ENCODE measurements at regions not wholly inside any gene's neighbourhood (a gene's known extent, or its start where the extent isn't known, plus 50 kb on each side); places are given as distances from the start of the nearest gene placed in this dataset.

DNA sequence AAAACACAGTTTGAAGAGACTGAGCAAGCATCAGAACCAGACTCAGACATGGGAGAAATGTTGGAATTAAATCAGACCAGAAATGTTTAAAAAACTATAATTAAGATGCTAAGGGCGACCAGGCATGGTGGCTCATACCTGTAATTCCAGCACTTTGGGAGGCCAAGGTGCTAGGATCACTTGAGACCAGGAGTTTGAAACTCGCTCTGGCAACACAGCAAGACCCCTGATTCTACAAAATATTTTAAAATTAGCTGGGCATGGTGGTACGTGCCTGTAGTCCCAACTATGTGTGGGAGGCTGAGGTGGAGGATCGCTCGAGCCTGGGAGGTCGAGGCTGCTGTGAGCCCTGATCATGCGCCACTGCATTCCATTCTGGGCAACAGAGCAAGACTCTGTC lies 160.3 kb downstream of the COPRS start:
- intact Hi-C loops (cut with micrococcal nuclease; ENCODE audit: unreplicated experiment): no loop called here
- TF ChIP-seq, protein P1, sequence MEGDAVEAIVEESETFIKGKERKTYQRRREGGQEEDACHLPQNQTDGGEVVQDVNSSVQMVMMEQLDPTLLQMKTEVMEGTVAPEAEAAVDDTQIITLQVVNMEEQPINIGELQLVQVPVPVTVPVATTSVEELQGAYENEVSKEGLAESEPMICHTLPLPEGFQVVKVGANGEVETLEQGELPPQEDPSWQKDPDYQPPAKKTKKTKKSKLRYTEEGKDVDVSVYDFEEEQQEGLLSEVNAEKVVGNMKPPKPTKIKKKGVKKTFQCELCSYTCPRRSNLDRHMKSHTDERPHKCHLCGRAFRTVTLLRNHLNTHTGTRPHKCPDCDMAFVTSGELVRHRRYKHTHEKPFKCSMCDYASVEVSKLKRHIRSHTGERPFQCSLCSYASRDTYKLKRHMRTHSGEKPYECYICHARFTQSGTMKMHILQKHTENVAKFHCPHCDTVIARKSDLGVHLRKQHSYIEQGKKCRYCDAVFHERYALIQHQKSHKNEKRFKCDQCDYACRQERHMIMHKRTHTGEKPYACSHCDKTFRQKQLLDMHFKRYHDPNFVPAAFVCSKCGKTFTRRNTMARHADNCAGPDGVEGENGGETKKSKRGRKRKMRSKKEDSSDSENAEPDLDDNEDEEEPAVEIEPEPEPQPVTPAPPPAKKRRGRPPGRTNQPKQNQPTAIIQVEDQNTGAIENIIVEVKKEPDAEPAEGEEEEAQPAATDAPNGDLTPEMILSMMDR (conservative IDR thresholded peaks at IDR 0.05; ENCODE audit: low read length): no peak
- TF ChIP-seq EZH2phosphoT487 (IDR thresholded peaks at IDR 0.05; ENCODE audit: borderline replicate concordance, low read depth, low read length): no peak
- CTCF ChIA-PET (ENCODE audit: unreplicated experiment): no interaction called here
- H3K27ac ChIP-seq (ENCODE audit: low read depth, low read length, poor library complexity, severe bottlenecking): no peak overlapping the region
- H3K36me3 ChIP-seq (ENCODE audit: insufficient read depth, low read length): no peaks in the 10 kb centered on the region
- no peaks in the 10 kb centered on the region for H3K4me1 ChIP-seq (ENCODE audit: insufficient read depth, low read length, poor library complexity, severe bottlenecking)
- no peak overlapping the region for H3K4me3 ChIP-seq (ENCODE audit: low read depth, low read length, poor library complexity, severe bottlenecking)
- no peak overlapping the region for H2AFZ ChIP-seq (ENCODE audit: low read length)
- POLR2A ChIA-PET: interaction anchor here (0.6 kb wide), 1 partner anchor 10 kb away, joined by 3 read pairs; no protein-coding TSS in a partner anchor
- no peak for DNase-seq (ENCODE audit: low spot score)
- no peak overlapping the region for H3K4me2 ChIP-seq (ENCODE audit: low read length)
- no peaks in the 10 kb centered on the region for H3K9me2 ChIP-seq (ENCODE audit: insufficient read depth, low read length)
- BruUV-seq (replicated peaks): no TSS peak
- no peaks in the 10 kb centered on the region for H3K9me3 ChIP-seq (ENCODE audit: low read length)
- H3K79me2 ChIP-seq (ENCODE audit: insufficient read depth, low read depth, low read length): no peaks in the 10 kb centered on the region
- H4K20me1 ChIP-seq (ENCODE audit: insufficient read depth, low read length): no peaks in the 10 kb centered on the region

DNA sequence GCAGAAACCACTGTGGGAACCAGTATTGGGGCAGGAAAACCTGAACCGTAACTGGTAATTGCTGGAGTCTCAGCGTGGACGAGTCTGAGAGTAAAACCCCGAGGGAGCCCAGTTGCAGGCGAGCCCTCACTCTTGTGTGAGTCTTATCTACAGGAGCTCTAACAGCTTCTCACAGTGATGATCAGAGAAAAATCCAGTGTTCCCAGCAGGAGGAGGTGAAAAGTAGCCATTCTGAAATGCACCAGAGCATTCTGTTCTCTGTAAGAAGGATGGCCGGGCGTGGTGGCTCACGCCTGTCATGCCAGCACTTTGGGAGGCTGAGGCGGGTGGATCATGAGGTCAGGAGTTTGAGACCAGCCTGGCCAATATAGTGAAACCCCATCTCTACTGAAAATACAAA lies 161.2 kb downstream of the COPRS start:
- intact Hi-C loops (cut with micrococcal nuclease; ENCODE audit: unreplicated experiment): no loop called here
- no peak for DNase-seq (ENCODE audit: low spot score)
- BruUV-seq (replicated peaks): no TSS peak

DNA sequence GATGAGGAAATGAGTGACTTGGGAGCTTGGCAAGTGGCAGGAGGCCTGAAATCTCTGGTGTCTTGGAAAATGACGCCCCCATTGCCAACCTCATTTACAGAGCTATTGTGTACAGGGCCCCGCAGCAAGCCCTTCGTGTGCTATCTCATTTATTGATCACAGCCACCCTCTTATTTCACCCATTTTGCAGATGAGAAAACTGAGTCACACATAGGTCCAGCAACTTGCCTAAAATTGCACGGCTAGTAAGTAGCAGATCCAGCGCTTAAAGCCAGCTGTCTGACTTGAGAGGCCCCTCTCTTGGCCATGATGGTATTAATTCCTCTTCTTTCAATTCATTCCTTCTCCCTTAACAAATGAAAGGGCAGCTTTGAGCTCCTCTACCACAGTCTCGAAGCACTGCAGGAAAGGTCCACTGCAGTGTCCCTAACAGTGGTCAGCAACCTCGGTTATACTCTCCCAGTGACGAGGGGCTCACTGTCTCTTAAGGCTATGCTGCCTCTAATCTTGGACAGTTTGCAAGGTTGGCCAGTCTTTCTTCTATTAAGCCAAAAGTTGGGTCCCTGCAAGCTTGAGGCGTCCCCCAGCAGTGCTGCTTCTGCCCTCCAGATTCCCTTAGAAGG lies 162.2 kb downstream of the COPRS start:
- Histone ChIP-seq H2AFZ (ENCODE audit: low read length) (no peak overlapping the region), H4K20me1 (ENCODE audit: insufficient read depth, low read length) (no peaks in the 10 kb centered on the region), H3K27ac (ENCODE audit: low read depth, low read length, poor library complexity, severe bottlenecking) (no peak overlapping the region), H3K9me2 (ENCODE audit: insufficient read depth, low read length) (no peaks in the 10 kb centered on the region), H3K4me3 (ENCODE audit: low read depth, low read length, poor library complexity, severe bottlenecking) (no peak overlapping the region), H3K4me1 (ENCODE audit: insufficient read depth, low read length, poor library complexity, severe bottlenecking) (no peaks in the 10 kb centered on the region), H3K79me2 (ENCODE audit: insufficient read depth, low read depth, low read length) (no peaks in the 10 kb centered on the region), H3K36me3 (ENCODE audit: insufficient read depth, low read length) (no peaks in the 10 kb centered on the region), H3K9me3 (ENCODE audit: low read length) (no peaks in the 10 kb centered on the region), H3K4me2 (ENCODE audit: low read length) (no peak overlapping the region)
- BruUV-seq (replicated peaks): no TSS peak
- intact Hi-C loops (cut with micrococcal nuclease; ENCODE audit: unreplicated experiment): no loop called here
- POLR2A ChIA-PET: interaction anchor here (0.5 to 0.6 kb wide), 2 partner anchors 108 to 1116 kb away, joined by 3 read pairs; no protein-coding TSS in a partner anchor
- no peak for DNase-seq (ENCODE audit: low spot score)
- TF ChIP-seq EZH2phosphoT487 (IDR thresholded peaks at IDR 0.05; ENCODE audit: borderline replicate concordance, low read depth, low read length): no peak
- TF ChIP-seq, protein P1 (conservative IDR thresholded peaks at IDR 0.05; ENCODE audit: low read length): no peak
- CTCF ChIA-PET (ENCODE audit: unreplicated experiment): no interaction called here

More for the DNA sequence above, 161.2 kb downstream of the COPRS start:
- no peak overlapping the region for H3K4me3 ChIP-seq (ENCODE audit: low read depth, low read length, poor library complexity, severe bottlenecking)
- no peaks in the 10 kb centered on the region for H3K36me3 ChIP-seq (ENCODE audit: insufficient read depth, low read length)
- no peak overlapping the region for H3K4me2 ChIP-seq (ENCODE audit: low read length)
- H2AFZ ChIP-seq (ENCODE audit: low read length): no peak overlapping the region
- H3K9me3 ChIP-seq (ENCODE audit: low read length): no peaks in the 10 kb centered on the region
- H3K79me2 ChIP-seq (ENCODE audit: insufficient read depth, low read depth, low read length): no peaks in the 10 kb centered on the region
- H3K4me1 ChIP-seq (ENCODE audit: insufficient read depth, low read length, poor library complexity, severe bottlenecking): no peaks in the 10 kb centered on the region
- H3K9me2 ChIP-seq (ENCODE audit: insufficient read depth, low read length): no peaks in the 10 kb centered on the region
- TF ChIP-seq, protein P1 (conservative IDR thresholded peaks at IDR 0.05; ENCODE audit: low read length): no peak
- no peak for TF ChIP-seq EZH2phosphoT487 (IDR thresholded peaks at IDR 0.05; ENCODE audit: borderline replicate concordance, low read depth, low read length)
- no peaks in the 10 kb centered on the region for H4K20me1 ChIP-seq (ENCODE audit: insufficient read depth, low read length)
- no peak overlapping the region for H3K27ac ChIP-seq (ENCODE audit: low read depth, low read length, poor library complexity, severe bottlenecking)
- ChIA-PET CTCF (ENCODE audit: unreplicated experiment) (no interaction called here), POLR2A (interaction anchor here (0.6 kb wide), 1 partner anchor 157 kb away, joined by 3 read pairs; no protein-coding TSS in a partner anchor)
